ENCODE measurements at regions not wholly inside any gene's neighbourhood (a gene's known extent, or its start where the extent isn't known, plus 50 kb on each side); places are given as distances from the start of the nearest gene placed in this dataset.

GRCh38 chr12:46893434-46893833, 67.6 kb upstream of the SLC38A4 start:
- no peak for TF ChIP-seq CTCF (IDR thresholded peaks at IDR 0.05; ENCODE audit: low read length, missing control alignments)
- H3K4me3 ChIP-seq (replicated peaks; ENCODE audit: low read depth, low read length): no peak overlapping the region
- DNase-seq (ENCODE audit: low read depth): no peak

- H3K4me3 ChIP-seq (replicated peaks; ENCODE audit: low read depth, low read length): no peak overlapping the region
- no peak for TF ChIP-seq CTCF (IDR thresholded peaks at IDR 0.05; ENCODE audit: low read length, missing control alignments)
- no peak for DNase-seq (ENCODE audit: low read depth)
Observed at GRCh38 chr12:46895726-46896125, 69.9 kb upstream of the SLC38A4 start.

DNA sequence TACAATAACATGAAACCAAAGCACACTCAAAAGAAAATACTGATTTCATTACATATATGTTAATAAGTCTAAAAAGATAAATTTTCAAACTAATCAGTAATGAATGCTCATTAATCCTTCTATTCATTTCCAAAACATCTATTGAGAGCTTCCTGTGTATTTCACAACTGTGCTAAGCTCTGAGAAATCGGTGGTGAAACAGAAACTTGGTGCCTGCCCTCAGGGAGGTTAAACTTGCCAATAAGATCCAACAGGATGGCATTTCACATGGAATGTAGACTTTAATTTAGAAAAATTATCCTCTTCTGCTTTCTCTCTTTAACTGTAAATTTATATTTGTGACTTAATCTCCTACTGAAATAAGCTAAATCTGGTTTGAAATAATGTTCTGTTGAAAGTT, 70.9 kb upstream of the SLC38A4 start:
- H3K4me3 ChIP-seq (replicated peaks; ENCODE audit: low read depth, low read length): no peak overlapping the region
- no peak for DNase-seq (ENCODE audit: low read depth)
- no peak for TF ChIP-seq CTCF (IDR thresholded peaks at IDR 0.05; ENCODE audit: low read length, missing control alignments)

- DNase-seq (ENCODE audit: low read depth): no peak
Observed at GRCh38 chr12:46898152-46898931, 72.5 kb upstream of the SLC38A4 start.

DNA sequence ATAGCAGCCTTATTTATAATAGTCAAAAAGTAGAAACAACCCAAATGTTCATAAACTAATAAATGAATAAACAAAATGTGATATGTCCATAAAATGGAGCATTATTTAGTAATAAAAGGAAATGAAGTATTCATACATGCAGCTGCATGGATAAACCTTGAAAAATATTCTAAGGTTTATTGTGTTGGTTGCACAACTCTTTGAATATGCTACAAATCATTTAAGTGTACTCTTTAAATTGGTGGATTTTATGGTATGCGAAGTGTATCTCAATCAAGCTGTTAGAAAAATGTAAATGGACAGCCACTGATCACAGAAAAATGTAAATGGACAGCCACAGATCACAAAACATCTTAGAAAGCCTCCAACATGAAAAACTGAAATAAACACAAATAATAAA, 73.2 kb upstream of the SLC38A4 start:
- TF ChIP-seq CTCF (IDR thresholded peaks at IDR 0.05; ENCODE audit: low read length, missing control alignments): no peak
- DNase-seq (ENCODE audit: low read depth): no peak
- no peak overlapping the region for H3K4me3 ChIP-seq (replicated peaks; ENCODE audit: low read depth, low read length)

More at GRCh38 chr12:46898152-46898931, 72.5 kb upstream of the SLC38A4 start:
- H3K4me3 ChIP-seq (replicated peaks; ENCODE audit: low read depth, low read length): no peak overlapping the region
- no peak for TF ChIP-seq CTCF (IDR thresholded peaks at IDR 0.05; ENCODE audit: low read length, missing control alignments)

GRCh38 chr12:46900734-46901463, 75.1 kb upstream of the SLC38A4 start:
- no peak for TF ChIP-seq CTCF (IDR thresholded peaks at IDR 0.05; ENCODE audit: low read length, missing control alignments)
- no peak for DNase-seq (ENCODE audit: low read depth)
- H3K4me3 ChIP-seq (replicated peaks; ENCODE audit: low read depth, low read length): no peak overlapping the region
